ENCODE measurements at regions not wholly inside any gene's neighbourhood (a gene's known extent, or its start where the extent isn't known, plus 50 kb on each side); places are given as distances from the start of the nearest gene placed in this dataset.

GRCh38 chr5:63375851-63376250 lies 586.4 kb downstream of the HTR1A start:
- no peak for DNase-seq (ENCODE audit: extremely low read depth, low read depth, low spot score)

GRCh38 chr5:63374085-63374484 lies 588.2 kb downstream of the HTR1A start:
- DNase-seq (ENCODE audit: extremely low read depth, low read depth, low spot score), result no peak

- no peak for DNase-seq (ENCODE audit: extremely low read depth, low read depth, low spot score)
Observed at GRCh38 chr5:63351164-63351563, 611.1 kb downstream of the HTR1A start.

- DNase-seq (ENCODE audit: extremely low read depth, low read depth, low spot score), result no peak
Observed at GRCh38 chr5:63346451-63346850, 615.8 kb downstream of the HTR1A start.

- DNase-seq (ENCODE audit: extremely low read depth, low read depth, low spot score), result no peak
Observed at GRCh38 chr5:63341442-63341841, 620.8 kb downstream of the HTR1A start.

GRCh38 chr5:63323926-63324325 lies 638.3 kb downstream of the HTR1A start:
- DNase-seq (ENCODE audit: extremely low read depth, low read depth, low spot score), result no peak

GRCh38 chr5:63314551-63314950 lies 647.7 kb downstream of the HTR1A start:
- no peak for DNase-seq (ENCODE audit: extremely low read depth, low read depth, low spot score)

- no peak for DNase-seq (ENCODE audit: extremely low read depth, low read depth, low spot score)
Observed at GRCh38 chr5:63310644-63311043, 651.6 kb downstream of the HTR1A start.

GRCh38 chr5:63306909-63307308 lies 655.3 kb downstream of the HTR1A start:
- DNase-seq (ENCODE audit: extremely low read depth, low read depth, low spot score), result no peak

- DNase-seq (ENCODE audit: extremely low read depth, low read depth, low spot score), result no peak
Observed at GRCh38 chr5:63293317-63293716, 668.9 kb downstream of the HTR1A start.

- no peak for DNase-seq (ENCODE audit: extremely low read depth, low read depth, low spot score)
Observed at GRCh38 chr5:63286724-63287123, 675.5 kb downstream of the HTR1A start.

- no peak for DNase-seq (ENCODE audit: extremely low read depth, low read depth, low spot score)
Observed at GRCh38 chr5:63263411-63263810, 684.8 kb downstream of the LRRC70 start.

GRCh38 chr5:63262185-63262981 lies 683.8 kb downstream of the LRRC70 start:
- no peak for DNase-seq (ENCODE audit: extremely low read depth, low read depth, low spot score)

GRCh38 chr5:63261695-63262094 lies 683.1 kb downstream of the LRRC70 start:
- no peak for DNase-seq (ENCODE audit: extremely low read depth, low read depth, low spot score)

GRCh38 chr5:63255594-63255993 lies 677.0 kb downstream of the LRRC70 start:
- no peak for DNase-seq (ENCODE audit: extremely low read depth, low read depth, low spot score)

- no peak for DNase-seq (ENCODE audit: extremely low read depth, low read depth, low spot score)
Observed at GRCh38 chr5:63250939-63251338, 672.3 kb downstream of the LRRC70 start.

- DNase-seq (ENCODE audit: extremely low read depth, low read depth, low spot score), result no peak
Observed at GRCh38 chr5:63249960-63250359, 671.3 kb downstream of the LRRC70 start.

GRCh38 chr5:63247651-63248050 lies 669.0 kb downstream of the LRRC70 start:
- no peak for DNase-seq (ENCODE audit: extremely low read depth, low read depth, low spot score)

- no peak for DNase-seq (ENCODE audit: extremely low read depth, low read depth, low spot score)
Observed at GRCh38 chr5:63245271-63245670, 666.7 kb downstream of the LRRC70 start.

- no peak for DNase-seq (ENCODE audit: extremely low read depth, low read depth, low spot score)
Observed at GRCh38 chr5:63240063-63240755, 661.6 kb downstream of the LRRC70 start.

- DNase-seq (ENCODE audit: extremely low read depth, low read depth, low spot score), result no peak
Observed at GRCh38 chr5:63233911-63234310, 655.3 kb downstream of the LRRC70 start.

- DNase-seq (ENCODE audit: extremely low read depth, low read depth, low spot score), result no peak
Observed at GRCh38 chr5:63233361-63233760, 654.7 kb downstream of the LRRC70 start.

All from glomerular endothelial cell (primary cell).